Fibroblast of pulmonary artery (primary cell): ENCODE measurements at regions not wholly inside any gene's neighbourhood (a gene's known extent, or its start where the extent isn't known, plus 50 kb on each side); places are given as distances from the start of the nearest gene placed in this dataset.

Experiments used
- DNase-seq: peaks from one replicate; pipeline ENCODE4 v3.0.0-alpha.2; 2010; ENCODE audit warnings: low read depth
- H3K4me3 ChIP-seq: replicated peaks from 2 replicates; pipeline ENCODE4 v1.5.1; 2011; ENCODE audit warnings: low read depth, mild to moderate bottlenecking, control low read depth, low read length, moderate library complexity
- CTCF ChIP-seq: IDR thresholded peaks from 2 replicates; pipeline ENCODE4 v1.5.1; 2011; ENCODE audit warnings: mild to moderate bottlenecking, control low read depth, low read length, inconsistent platforms; ENCODE audit errors: missing control alignments

- TF ChIP-seq CTCF = no peak
- H3K4me3 ChIP-seq = no peak overlapping the region
- peak; percentile 15 for DNase-seq
These were observed 352.5 kb downstream of the GPM6A start for GRCh38 chr4:175459571-175459970.

GRCh38 chr4:175460414-175460813 is 351.6 kb downstream of the GPM6A start:
- DNase-seq = no peak
- no peak for TF ChIP-seq CTCF
- no peak overlapping the region for H3K4me3 ChIP-seq

- TF ChIP-seq CTCF = no peak
- DNase-seq = peak; percentile 7
- no peak overlapping the region for H3K4me3 ChIP-seq
These were observed 342.6 kb downstream of the GPM6A start for GRCh38 chr4:175469514-175469913.

- peak; percentile 35 for DNase-seq
- H3K4me3 ChIP-seq = no peak overlapping the region
- TF ChIP-seq CTCF = no peak
These were observed 341.9 kb downstream of the GPM6A start for GRCh38 chr4:175470131-175470530.

GRCh38 chr4:175480404-175480803 is 331.7 kb downstream of the GPM6A start:
- no peak overlapping the region for H3K4me3 ChIP-seq
- no peak for TF ChIP-seq CTCF
- no peak for DNase-seq

- no peak overlapping the region for H3K4me3 ChIP-seq
- no peak for TF ChIP-seq CTCF
- no peak for DNase-seq
These were observed 312.2 kb downstream of the GPM6A start for GRCh38 chr4:175499735-175500352.

GRCh38 chr4:175504318-175504717 is 307.7 kb downstream of the GPM6A start:
- DNase-seq = peak; percentile 26
- no peak overlapping the region for H3K4me3 ChIP-seq
- no peak for TF ChIP-seq CTCF
